Neural cell (in vitro differentiated cells): ENCODE measurements at regions not wholly inside any gene's neighbourhood (a gene's known extent, or its start where the extent isn't known, plus 50 kb on each side); places are given as distances from the start of the nearest gene placed in this dataset.

ENCODE experiments used
- H2AFZ ChIP-seq: fragments of 200-600, 300-800 bp; sonication (generic), shearing (Covaris generic); 2 replicates; pipeline ENCODE4 v1.6.0; 2014; ENCODE audit warnings: low read depth, mild to moderate bottlenecking, antibody characterized with exemption, low read length, moderate library complexity
- H3F3A ChIP-seq: fragments of 200-600 bp; shearing (Covaris generic); 2 replicates; pipeline ENCODE4 v1.6.1; 2016; ENCODE audit warnings: mild to moderate bottlenecking, moderate library complexity, mixed read lengths, antibody characterized with exemption, low read length; ENCODE audit not compliant: insufficient read depth, poor library complexity, severe bottlenecking
- H3K27ac ChIP-seq: fragments of 200-600, 300-800 bp; sonication (generic), shearing (Covaris generic); 2 replicates; pipeline ENCODE4 v1.5.1; 2014; ENCODE audit warnings: mild to moderate bottlenecking, low read length, moderate library complexity
- H3K27me3 ChIP-seq: fragments of 300-800, 200-600 bp; sonication (generic), shearing (Covaris generic); 2 replicates; pipeline ENCODE4 v1.6.0; 2014; ENCODE audit warnings: mild to moderate bottlenecking, low read depth, low read length, moderate library complexity; ENCODE audit not compliant: insufficient read depth
- H3K36me3 ChIP-seq: fragments of 300-800, 200-600 bp; sonication (generic), shearing (Covaris generic); 2 replicates; pipeline ENCODE4 v1.5.1; 2014; ENCODE audit warnings: mild to moderate bottlenecking, antibody characterized with exemption, low read length, moderate library complexity; ENCODE audit not compliant: insufficient read depth
- H3K4me2 ChIP-seq: fragments of 300-800, 200-600 bp; sonication (generic), shearing (Covaris generic); 2 replicates; pipeline ENCODE4 v1.6.0; 2014; ENCODE audit warnings: mild to moderate bottlenecking, low read length
- H3K4me3 ChIP-seq: fragments of 300-800, 200-600 bp; sonication (generic), shearing (Covaris generic); 2 replicates; pipeline ENCODE4 v1.5.1; 2014; ENCODE audit warnings: mild to moderate bottlenecking, low read length, moderate library complexity
- H3K79me2 ChIP-seq: fragments of 200-600 bp; shearing (Covaris generic); replicated peaks from 2 replicates; pipeline ENCODE4 v1.6.0; 2014; ENCODE audit warnings: mild to moderate bottlenecking, low read length, moderate library complexity; ENCODE audit not compliant: insufficient read depth
- H3K9ac ChIP-seq: fragments of 300-800, 200-600 bp; sonication (generic), shearing (Covaris generic); 2 replicates; pipeline ENCODE4 v1.6.1; 2016; ENCODE audit warnings: mild to moderate bottlenecking, low read length, mixed read lengths
- H3K9me2 ChIP-seq: fragments of 200-600 bp; shearing (Covaris generic); 2 replicates; pipeline ENCODE4 v1.6.1; 2016; ENCODE audit warnings: mild to moderate bottlenecking, low read length, mixed read lengths; ENCODE audit not compliant: insufficient read depth
- H3K9me3 ChIP-seq: fragments of 200-600, 300-800 bp; sonication (generic), shearing (Covaris generic); 2 replicates; pipeline ENCODE4 v1.6.1; 2016; ENCODE audit warnings: mild to moderate bottlenecking, mixed run types, low read length, moderate library complexity, mixed read lengths
- H4K20me1 ChIP-seq: fragments of 200-600 bp; shearing (Covaris generic); 2 replicates; pipeline ENCODE4 v1.6.1; 2016; ENCODE audit warnings: mild to moderate bottlenecking, mixed run types; ENCODE audit not compliant: insufficient read depth
- EP300 ChIP-seq: fragments of 450-650 bp; conservative IDR thresholded peaks from 2 replicates; pipeline ENCODE4 v1.6.1; 2014; ENCODE audit warnings: antibody characterized with exemption, mild to moderate bottlenecking, moderate library complexity; ENCODE audit not compliant: poor library complexity, severe bottlenecking
- EZH2 ChIP-seq: fragments of 200-600, 300-800 bp; shearing (Covaris generic), sonication (generic); IDR thresholded peaks from 2 replicates; pipeline ENCODE4 v1.6.1; 2014; ENCODE audit warnings: antibody characterized with exemption, low read length, borderline replicate concordance, mild to moderate bottlenecking; ENCODE audit not compliant: insufficient read depth, poor library complexity, severe bottlenecking
- MXI1 ChIP-seq: fragments of 450-650 bp; conservative IDR thresholded peaks from 2 replicates; pipeline ENCODE4 v1.6.1; 2014; ENCODE audit warnings: antibody characterized with exemption, mild to moderate bottlenecking; ENCODE audit not compliant: poor library complexity, severe bottlenecking
- POLR2AphosphoS5 ChIP-seq: IDR thresholded peaks from 2 replicates; pipeline ENCODE4 v1.6.1; 2012
- RAD21 ChIP-seq: fragments of 450-650 bp; conservative IDR thresholded peaks from 2 replicates; pipeline ENCODE4 v1.6.1; 2014; ENCODE audit warnings: antibody characterized with exemption, mild to moderate bottlenecking, moderate library complexity
- SMC3 ChIP-seq: fragments of 450-650 bp; conservative IDR thresholded peaks from 2 replicates; pipeline ENCODE4 v1.6.1; 2014; ENCODE audit warnings: antibody characterized with exemption, mild to moderate bottlenecking, moderate library complexity; ENCODE audit not compliant: poor library complexity
- TAF1 ChIP-seq: IDR thresholded peaks from 2 replicates; pipeline ENCODE4 v1.6.1; 2012; ENCODE audit warnings: low read depth
- TF ChIP-seq, protein P1 (sequence below): fragments of 450-650 bp; IDR thresholded peaks from 2 replicates; pipeline ENCODE4 v1.5.1; 2014; ENCODE audit warnings: antibody characterized with exemption, mild to moderate bottlenecking, moderate library complexity; ENCODE audit not compliant: poor library complexity, severe bottlenecking
- TF ChIP-seq, protein P2 (sequence below): IDR thresholded peaks from 2 replicates; pipeline ENCODE4 v1.6.1; 2012; ENCODE audit warnings: borderline replicate concordance

DNA sequence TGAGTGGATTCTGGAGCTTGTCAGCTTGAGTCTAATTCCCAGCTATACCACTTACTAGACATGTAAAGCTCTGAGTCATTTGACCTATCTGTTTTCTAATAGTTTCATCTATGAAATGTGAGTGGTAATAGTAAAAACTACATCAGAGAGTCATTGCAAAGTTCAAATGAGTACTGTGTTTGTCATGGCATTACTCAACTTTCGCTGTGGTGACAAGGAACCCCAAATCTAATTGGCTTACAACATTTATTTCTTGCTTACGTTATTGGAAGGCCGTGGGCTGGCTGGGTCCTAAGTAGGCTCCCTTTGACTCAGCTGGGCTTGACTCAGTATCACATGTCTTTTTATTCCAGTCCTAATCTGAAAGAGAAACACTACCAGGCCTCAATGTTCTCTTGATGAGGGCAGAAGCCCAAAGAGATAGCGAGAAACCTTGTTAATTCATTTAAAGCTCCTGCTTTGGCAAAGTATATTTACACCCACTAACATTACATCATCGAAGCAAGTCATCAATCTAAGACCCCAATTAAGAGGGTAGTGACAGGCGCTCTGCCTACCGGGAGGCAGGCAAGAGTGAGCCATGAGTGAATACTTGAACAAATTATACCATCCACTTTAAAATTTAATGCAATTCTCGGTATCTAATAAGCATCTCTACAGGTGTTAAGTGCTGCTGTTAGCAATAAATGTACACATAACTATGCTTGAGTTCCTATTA lies 431.8 kb upstream of the SPHKAP start:
- Histone ChIP-seq H3K27me3 (no peaks in the 10 kb centered on the region), H3K9me2 (no peaks in the 10 kb centered on the region), H3K36me3 (no peaks in the 10 kb centered on the region), H4K20me1 (no peaks in the 10 kb centered on the region), H3K9ac (no peak overlapping the region), H3K27ac (no peak overlapping the region), H3K4me3 (no peak overlapping the region), H3F3A (no peaks in the 10 kb centered on the region), H2AFZ (no peak overlapping the region), H3K9me3 (no peaks in the 10 kb centered on the region), H3K79me2 (no peaks in the 10 kb centered on the region), H3K4me2 (no peak overlapping the region)
- TF ChIP-seq EZH2: no peak
- no peak for TF ChIP-seq MXI1
- no peak for TF ChIP-seq TAF1
- TF ChIP-seq POLR2AphosphoS5: no peak
- TF ChIP-seq, protein P1, sequence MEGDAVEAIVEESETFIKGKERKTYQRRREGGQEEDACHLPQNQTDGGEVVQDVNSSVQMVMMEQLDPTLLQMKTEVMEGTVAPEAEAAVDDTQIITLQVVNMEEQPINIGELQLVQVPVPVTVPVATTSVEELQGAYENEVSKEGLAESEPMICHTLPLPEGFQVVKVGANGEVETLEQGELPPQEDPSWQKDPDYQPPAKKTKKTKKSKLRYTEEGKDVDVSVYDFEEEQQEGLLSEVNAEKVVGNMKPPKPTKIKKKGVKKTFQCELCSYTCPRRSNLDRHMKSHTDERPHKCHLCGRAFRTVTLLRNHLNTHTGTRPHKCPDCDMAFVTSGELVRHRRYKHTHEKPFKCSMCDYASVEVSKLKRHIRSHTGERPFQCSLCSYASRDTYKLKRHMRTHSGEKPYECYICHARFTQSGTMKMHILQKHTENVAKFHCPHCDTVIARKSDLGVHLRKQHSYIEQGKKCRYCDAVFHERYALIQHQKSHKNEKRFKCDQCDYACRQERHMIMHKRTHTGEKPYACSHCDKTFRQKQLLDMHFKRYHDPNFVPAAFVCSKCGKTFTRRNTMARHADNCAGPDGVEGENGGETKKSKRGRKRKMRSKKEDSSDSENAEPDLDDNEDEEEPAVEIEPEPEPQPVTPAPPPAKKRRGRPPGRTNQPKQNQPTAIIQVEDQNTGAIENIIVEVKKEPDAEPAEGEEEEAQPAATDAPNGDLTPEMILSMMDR: no peak
- TF ChIP-seq, protein P2, sequence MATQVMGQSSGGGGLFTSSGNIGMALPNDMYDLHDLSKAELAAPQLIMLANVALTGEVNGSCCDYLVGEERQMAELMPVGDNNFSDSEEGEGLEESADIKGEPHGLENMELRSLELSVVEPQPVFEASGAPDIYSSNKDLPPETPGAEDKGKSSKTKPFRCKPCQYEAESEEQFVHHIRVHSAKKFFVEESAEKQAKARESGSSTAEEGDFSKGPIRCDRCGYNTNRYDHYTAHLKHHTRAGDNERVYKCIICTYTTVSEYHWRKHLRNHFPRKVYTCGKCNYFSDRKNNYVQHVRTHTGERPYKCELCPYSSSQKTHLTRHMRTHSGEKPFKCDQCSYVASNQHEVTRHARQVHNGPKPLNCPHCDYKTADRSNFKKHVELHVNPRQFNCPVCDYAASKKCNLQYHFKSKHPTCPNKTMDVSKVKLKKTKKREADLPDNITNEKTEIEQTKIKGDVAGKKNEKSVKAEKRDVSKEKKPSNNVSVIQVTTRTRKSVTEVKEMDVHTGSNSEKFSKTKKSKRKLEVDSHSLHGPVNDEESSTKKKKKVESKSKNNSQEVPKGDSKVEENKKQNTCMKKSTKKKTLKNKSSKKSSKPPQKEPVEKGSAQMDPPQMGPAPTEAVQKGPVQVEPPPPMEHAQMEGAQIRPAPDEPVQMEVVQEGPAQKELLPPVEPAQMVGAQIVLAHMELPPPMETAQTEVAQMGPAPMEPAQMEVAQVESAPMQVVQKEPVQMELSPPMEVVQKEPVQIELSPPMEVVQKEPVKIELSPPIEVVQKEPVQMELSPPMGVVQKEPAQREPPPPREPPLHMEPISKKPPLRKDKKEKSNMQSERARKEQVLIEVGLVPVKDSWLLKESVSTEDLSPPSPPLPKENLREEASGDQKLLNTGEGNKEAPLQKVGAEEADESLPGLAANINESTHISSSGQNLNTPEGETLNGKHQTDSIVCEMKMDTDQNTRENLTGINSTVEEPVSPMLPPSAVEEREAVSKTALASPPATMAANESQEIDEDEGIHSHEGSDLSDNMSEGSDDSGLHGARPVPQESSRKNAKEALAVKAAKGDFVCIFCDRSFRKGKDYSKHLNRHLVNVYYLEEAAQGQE: no peak
- TF ChIP-seq SMC3: no peak
- TF ChIP-seq EP300: no peak
- no peak for TF ChIP-seq RAD21

DNA sequence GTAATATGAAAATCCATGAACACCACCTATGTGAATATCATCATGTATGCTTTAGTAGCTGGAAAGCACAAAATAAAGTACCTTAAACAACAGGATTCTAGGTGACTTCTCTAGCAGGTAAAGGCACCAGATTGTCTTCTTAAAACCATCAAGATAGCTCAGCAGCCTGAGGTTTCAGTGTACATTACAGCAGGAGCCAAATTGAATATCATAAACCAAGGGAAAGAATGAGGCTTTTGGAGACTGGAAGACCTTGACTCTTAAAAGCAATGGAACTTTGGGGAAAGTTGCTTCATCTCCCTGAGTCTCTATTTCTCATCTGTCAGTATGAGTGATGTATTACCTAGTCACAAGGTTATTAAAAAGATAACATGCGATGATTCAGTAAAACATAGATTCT lies 429.7 kb upstream of the SPHKAP start:
- no peaks in the 10 kb centered on the region for H3F3A ChIP-seq
- H4K20me1 ChIP-seq: no peaks in the 10 kb centered on the region
- no peak overlapping the region for H3K4me2 ChIP-seq
- no peak overlapping the region for H3K4me3 ChIP-seq
- H3K9ac ChIP-seq: no peak overlapping the region
- H3K36me3 ChIP-seq: no peaks in the 10 kb centered on the region
- no peak overlapping the region for H3K27ac ChIP-seq
- no peaks in the 10 kb centered on the region for H3K27me3 ChIP-seq
- H2AFZ ChIP-seq: no peak overlapping the region
- no peaks in the 10 kb centered on the region for H3K79me2 ChIP-seq
- no peak for TF ChIP-seq SMC3
- TF ChIP-seq TAF1: no peak
- no peak for TF ChIP-seq EZH2
- TF ChIP-seq, protein P2: no peak
- TF ChIP-seq EP300: no peak
- no peak for TF ChIP-seq MXI1
- TF ChIP-seq, protein P1: no peak
- no peak for TF ChIP-seq POLR2AphosphoS5
- no peak for TF ChIP-seq RAD21
- H3K9me2 ChIP-seq: no peaks in the 10 kb centered on the region
- H3K9me3 ChIP-seq: no peaks in the 10 kb centered on the region
